HG03558 (cell line): ENCODE measurements at regions not wholly inside any gene's neighbourhood (a gene's known extent, or its start where the extent isn't known, plus 50 kb on each side); places are given as distances from the start of the nearest gene placed in this dataset.
"Not testable (repeated sequence)": the region's sequence is repeated elsewhere in the genome, so short reads cannot be mapped to it uniquely, and the experiment has no call there.

Source experiments
- ATAC-seq: cut with Tn5 transposase; IDR thresholded peaks from one replicate; pipeline ENCODE4 v1.9.1; 2021; ENCODE audit warnings: moderate number of reproducible peaks; ENCODE audit not compliant: unreplicated experiment; ENCODE audit errors: extremely low read depth

- no peak for ATAC-seq
Measured at GRCh38 chr5:174560861-174561260, 163.5 kb upstream of the MSX2 start.

- not testable (repeated sequence) for ATAC-seq
Measured at GRCh38 chr5:174563040-174563439, 161.3 kb upstream of the MSX2 start.

GRCh38 chr5:174563899-174564298 is 160.5 kb upstream of the MSX2 start:
- no peak for ATAC-seq

DNA sequence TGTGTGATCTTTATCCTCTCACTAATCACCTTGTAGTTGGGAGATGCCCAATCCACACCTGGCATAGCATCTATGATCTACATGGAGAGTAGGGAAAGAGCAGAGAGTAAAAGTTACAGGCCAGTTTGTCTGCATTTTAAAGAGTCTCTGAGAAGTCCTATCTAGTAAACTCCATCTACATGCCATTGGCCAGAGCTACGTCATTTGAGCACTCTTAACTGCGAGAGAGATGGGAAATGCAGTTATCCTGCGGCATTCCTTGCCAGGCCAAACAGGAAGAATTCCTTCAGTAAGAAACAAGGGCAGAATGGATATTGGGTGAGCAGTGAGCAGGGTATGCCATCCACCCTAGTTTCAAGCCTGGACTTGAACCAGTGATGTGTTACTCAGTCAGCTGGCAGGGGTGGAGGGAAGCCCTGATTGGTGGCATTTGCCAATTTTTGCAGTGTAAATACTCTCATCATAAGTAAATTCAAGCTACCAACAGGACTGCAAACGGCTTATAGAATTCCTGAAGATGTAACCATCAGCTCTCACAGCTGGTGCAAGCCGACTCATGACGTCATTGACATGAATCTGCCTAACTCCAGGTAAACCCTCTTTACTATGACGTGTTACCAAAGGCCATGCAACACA is 156.8 kb upstream of the MSX2 start:
- ATAC-seq: no peak

DNA sequence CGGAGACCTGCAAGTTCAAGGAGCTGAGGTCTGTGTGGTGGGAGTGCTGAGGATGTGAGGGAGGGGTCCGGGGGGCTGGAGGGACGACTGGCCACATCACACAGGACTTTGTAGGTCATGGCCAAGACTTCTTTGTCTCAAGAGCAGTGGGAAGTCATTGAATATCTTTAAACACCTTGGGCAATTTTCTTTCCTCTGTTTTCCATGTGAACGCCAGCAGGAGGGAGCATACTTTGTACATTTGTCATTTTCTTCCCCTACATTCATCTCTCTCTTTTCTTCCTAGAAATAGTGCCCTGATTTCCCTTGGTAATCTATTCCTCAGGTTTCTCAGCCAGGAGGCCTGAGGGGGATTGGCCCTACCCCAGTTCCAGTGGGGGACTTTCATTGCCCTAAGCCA is 153.7 kb upstream of the MSX2 start:
- ATAC-seq: no peak

DNA sequence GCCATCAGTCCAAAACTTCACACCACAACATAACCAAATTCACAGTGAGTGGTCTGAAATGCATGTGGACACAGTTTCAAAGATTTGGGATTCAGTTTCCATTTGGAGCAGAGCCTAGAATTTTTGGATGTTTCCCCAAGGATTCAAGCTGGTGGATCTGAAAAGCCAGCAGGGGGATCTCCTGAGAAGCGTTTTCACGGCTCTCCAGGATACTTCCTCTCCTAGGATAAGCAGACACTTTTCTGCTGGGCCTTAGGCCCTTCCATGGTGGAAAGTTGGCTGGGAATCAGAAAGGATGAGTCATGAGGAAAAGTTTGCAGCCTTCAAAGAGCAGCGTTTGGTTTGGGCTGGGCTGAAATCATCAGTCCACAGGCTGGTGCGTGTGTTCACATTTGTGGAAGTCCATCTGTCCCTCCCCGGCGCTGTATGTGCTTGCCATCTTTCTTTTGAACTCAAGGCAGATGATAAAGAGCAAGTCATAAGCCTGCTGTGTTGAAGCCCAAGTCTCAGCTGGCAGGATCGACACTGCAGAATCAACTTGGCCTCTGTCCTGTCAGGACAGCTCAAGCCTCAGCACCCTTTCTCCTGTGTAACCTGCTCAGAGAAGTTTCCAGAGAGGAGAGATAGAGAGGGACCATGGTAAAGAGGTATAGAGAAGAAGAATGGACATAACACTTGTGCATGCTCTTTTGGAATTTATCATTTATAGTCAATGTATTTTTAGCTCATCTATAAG is 152.6 kb upstream of the MSX2 start:
- no peak for ATAC-seq

DNA sequence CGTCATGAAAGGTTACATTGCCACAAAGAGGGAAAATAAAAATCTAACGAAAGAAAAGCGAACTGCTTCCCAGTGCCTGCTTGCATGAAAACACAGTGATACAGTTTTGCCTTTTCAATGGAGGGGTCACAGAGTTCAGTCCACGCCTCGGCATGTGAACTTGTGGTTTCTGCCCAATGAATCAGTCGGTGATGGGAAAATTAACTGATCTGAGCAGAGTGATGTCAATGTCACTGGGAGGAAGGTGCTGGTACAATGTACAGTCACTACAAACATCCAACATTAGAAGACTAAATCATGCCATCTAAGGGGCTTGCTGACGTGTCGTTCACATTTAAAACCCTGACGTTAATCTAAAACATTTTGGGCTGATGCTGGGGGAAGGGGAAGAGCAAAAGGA is 151.8 kb upstream of the MSX2 start:
- ATAC-seq: no peak

DNA sequence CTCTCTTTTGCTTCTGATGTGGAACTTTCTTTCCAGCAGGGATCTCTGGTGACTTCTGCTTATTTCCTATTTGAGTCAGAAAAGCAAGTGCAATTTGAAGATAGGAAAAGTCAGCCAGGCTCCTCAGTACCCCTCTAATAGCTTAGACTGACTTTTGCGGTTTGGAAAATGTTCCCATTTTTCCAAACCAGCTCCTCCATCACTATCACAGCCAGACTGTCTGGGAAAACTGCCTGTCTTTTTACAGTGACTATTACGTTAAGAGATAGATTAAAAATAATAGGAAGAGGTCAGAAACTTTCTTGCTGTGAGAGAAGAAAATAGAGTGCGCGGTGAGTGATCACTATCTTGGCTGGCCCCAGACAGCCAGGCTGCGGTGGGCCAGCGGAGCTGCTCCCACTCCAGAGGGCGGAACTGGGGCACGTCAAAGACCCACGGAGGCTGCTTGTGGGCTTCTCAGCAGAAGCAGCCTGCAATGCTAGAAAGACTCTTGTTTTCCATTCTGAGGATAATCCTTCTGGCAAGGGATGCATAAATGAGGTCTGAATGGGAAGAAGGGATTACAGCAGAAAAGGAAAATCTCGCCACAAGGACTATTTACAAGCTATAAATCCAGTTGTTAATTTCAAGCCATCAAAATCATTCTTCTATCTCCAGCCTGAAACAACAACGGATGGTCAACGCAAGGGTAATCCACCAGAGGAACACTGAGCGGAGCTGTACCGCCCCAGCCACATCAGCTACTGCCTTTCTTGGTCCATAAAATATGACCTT is 151.0 kb upstream of the MSX2 start:
- no peak for ATAC-seq

GRCh38 chr5:174575043-174575442 is 149.3 kb upstream of the MSX2 start:
- ATAC-seq: no peak

GRCh38 chr5:174576042-174576441 is 148.3 kb upstream of the MSX2 start:
- ATAC-seq: no peak

DNA sequence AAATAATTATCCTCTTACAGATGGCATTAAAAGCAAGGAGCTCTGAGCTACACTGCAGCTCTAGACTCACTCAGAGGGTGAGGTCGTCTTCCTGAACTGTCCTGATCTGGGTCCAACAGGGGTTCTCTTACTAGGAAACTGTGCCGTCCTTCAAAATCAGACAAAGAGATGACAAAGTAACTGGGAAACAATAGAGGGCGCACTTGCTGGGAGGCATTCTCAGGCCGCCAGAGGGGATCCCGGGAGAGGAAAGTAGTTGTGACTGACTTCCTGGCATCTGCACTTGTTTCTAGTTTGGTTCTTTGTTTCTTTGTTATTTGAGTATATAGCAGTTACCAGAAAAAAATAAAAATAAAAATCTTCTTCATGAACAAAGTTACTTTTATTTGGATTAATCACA is 142.9 kb upstream of the MSX2 start:
- ATAC-seq: no peak

DNA sequence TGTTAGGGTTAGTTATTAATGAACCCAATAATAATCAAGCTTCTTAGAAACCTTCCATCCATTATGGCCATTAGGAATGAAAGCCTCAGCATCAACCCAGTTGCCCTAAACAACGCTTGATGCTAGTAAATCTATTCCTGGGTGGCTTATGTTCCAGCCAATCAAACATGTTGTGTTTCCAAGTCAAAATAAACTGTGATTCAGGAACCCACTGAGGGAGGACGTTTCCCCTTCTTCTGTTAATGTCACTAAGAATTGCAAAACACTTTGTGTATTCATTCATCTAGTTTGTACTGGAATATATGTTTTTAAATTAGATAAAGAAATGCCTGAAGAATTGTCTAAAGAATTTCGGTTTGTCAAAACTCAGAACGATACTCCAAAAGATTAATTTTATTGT is 142.5 kb upstream of the MSX2 start:
- no peak for ATAC-seq

- no peak for ATAC-seq
Measured at GRCh38 chr5:174583071-174583470, 141.3 kb upstream of the MSX2 start.

DNA sequence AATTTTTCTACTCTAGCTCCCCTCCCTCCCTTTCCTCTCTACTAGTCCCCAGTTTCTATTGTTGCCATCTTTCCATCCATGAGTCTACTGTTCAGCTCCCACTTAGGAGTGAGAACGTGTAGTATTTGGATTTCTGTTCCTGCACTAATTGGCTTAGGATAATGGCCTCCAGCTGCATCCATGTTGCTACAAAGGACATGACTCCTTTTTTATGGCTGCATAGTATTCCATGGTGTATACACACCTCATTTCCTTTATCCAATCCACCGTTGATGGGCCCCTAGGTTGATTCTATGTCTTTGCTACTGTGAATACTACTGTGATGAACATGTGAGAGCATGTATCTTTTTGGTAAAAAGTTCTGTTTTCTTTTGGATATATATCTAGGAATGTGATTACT is 138.9 kb upstream of the MSX2 start:
- ATAC-seq: no peak

DNA sequence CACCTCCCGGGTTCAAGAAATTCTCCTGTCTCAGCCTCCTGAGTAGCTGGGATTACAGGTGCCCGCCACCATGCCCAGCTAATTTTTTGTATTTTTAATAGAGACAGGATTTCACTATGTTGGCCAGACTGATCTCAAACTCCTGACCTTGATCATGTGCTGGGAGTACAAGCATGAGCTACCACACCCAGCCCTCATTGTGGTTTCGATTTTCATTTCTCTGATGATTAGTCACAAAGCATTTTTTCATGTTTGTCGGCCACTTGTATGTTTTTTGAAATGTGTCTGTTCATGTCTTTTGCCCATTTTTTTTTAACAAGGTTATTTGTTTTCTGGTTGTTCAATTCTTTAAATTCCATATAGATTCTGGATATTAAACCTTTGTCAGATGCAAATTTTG is 138.2 kb upstream of the MSX2 start:
- ATAC-seq: not testable (repeated sequence)

DNA sequence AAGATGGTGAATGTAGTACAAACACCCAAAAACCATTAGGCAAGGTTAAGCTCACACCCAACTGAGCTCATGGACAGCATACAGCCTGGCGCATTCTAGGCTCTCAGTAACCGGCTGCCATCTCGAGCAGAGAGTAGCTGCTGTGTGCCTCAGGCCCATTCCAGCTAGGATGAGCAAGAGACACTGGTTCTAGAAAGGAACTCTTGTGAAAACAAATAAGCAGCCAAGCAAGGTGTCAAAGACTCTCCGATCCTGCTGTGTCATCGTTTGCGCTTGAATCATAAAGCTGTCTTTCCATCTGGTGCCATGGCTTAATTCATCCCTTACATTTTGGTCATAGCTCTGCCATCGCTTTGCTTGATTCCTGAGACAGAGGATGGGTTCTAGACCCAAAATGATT is 135.4 kb upstream of the MSX2 start:
- ATAC-seq: no peak

DNA sequence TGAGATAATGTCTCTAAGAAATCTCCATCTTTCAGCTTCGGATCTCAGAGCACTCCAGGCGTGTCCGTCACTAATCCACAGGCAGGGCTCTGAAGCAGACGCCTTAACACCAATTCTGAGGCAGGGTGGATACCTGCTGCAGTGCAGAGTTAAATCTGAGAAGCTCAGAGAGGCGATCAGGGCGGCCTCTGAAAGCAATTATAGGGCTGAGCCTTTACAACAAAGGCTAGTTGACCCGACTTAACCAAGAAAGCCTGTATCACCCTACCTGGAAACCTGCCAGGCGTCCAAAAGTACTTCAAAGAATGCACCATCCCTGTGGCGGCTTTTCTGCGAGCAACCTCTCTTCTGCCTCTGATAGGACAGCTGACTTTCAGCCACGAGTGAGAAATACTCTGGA is 134.8 kb upstream of the MSX2 start:
- ATAC-seq: no peak

DNA sequence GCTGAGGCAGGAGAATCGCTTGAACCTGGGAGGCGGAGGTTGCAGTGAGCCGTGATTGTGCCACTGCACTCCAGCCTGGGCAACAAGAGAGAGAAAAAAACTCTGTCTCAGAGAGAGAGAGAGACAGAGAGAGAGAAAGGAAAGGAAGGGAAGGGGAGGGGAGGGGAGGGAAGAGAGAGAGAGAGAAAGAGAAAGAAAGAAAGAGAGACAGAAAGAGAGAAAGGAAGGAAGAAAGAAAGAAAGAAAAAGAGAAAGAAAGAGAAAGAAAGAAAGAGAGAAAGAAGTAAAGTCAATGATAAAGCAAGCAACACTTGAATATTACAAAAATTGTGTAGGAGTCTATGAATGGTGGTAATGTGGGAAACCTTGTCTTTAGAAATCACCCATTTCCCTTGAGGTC is 133.6 kb upstream of the MSX2 start:
- no peak for ATAC-seq

GRCh38 chr5:174596429-174596828 is 128.0 kb upstream of the MSX2 start:
- ATAC-seq: no peak

DNA sequence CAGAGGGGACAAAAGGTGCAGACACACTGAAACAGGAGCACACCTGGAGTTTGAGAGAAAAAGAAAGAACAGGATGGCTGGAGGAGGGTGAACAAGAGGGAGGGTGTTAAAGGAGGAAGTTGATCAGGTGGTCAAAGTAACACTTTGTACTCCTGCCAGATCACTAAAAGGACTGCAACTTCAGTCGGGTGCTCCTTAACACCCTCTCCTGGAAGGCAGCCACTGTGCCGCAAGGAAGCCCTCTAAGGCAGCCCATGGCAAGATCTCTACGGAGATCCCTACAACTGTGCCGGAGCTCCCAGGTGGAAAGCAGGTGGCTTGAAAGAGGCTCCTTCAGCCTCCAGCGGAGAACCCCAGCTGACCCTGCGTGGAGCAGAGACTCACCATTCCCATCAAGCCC is 124.4 kb upstream of the MSX2 start:
- no peak for ATAC-seq

GRCh38 chr5:174601946-174602345 is 122.4 kb upstream of the MSX2 start:
- no peak for ATAC-seq
